Liver (tissue), 8 donors: ENCODE measurements at regions not wholly inside any gene's neighbourhood (a gene's known extent, or its start where the extent isn't known, plus 50 kb on each side); places are given as distances from the start of the nearest gene placed in this dataset.

Experiments used
- DNase-seq: peaks from one replicate; pipeline ENCODE4 v3.0.0-alpha.2; 2017; ENCODE audit warnings: low spot score
- H3K27ac ChIP-seq, 2 donors: one replicate each; pipeline ENCODE4 v1.7.0; 2013; ENCODE audit warnings: inconsistent platforms in 2 of 2, low read length in 2 of 2, control low read depth in 1 of 2, low read depth in 1 of 2, mild to moderate bottlenecking in 1 of 2
- H3K27me3 ChIP-seq, 4 donors: one replicate each; pipeline versions ENCODE4 v1.6.1 to v1.7.0; 2013; ENCODE audit warnings: low read length in 3 of 4, inconsistent platforms in 1 of 4, mild to moderate bottlenecking in 1 of 4, moderate library complexity in 1 of 4; ENCODE audit not compliant: control insufficient read depth in 4 of 4, insufficient read depth in 4 of 4
- H3K36me3 ChIP-seq, 4 donors: one replicate each; pipeline versions ENCODE4 v1.6.1 to v1.7.0; 2013; ENCODE audit warnings: low read length in 3 of 4, mild to moderate bottlenecking in 3 of 4, low read depth in 1 of 4, moderate library complexity in 1 of 4; ENCODE audit not compliant: control insufficient read depth in 4 of 4, insufficient read depth in 3 of 4
- H3K4me1 ChIP-seq, 4 donors: one replicate each; pipeline versions ENCODE4 v1.6.1 to v1.7.0; 2013; ENCODE audit warnings: low read length in 3 of 4, mild to moderate bottlenecking in 3 of 4, moderate library complexity in 1 of 4; ENCODE audit not compliant: control insufficient read depth in 4 of 4, insufficient read depth in 4 of 4
- H3K4me3 ChIP-seq, 3 donors: one replicate each; pipeline versions ENCODE4 v1.6.1 to v1.7.0; 2013; ENCODE audit warnings: low read length in 3 of 3, control low read depth in 1 of 3, low read depth in 1 of 3, mild to moderate bottlenecking in 1 of 3
- H3K9ac ChIP-seq, 2 donors: one replicate each; pipeline ENCODE4 v1.7.0; 2013; ENCODE audit warnings: low read length in 2 of 2, mild to moderate bottlenecking in 2 of 2, moderate library complexity in 2 of 2, control low read depth in 1 of 2, low read depth in 1 of 2
- H3K9me3 ChIP-seq, 4 donors: one replicate each; pipeline versions ENCODE4 v1.6.1 to v1.7.0; 2013; ENCODE audit warnings: low read length in 3 of 4; ENCODE audit not compliant: control insufficient read depth in 4 of 4
- ATF3 ChIP-seq: IDR thresholded peaks from 2 replicates; pipeline ENCODE4 v1.6.1; 2016; ENCODE audit warnings: antibody characterized with exemption
- EGR1 ChIP-seq, 2 donors: IDR thresholded peaks; 2 replicates each; pipeline ENCODE4 v1.6.1; 2016 to 2018; ENCODE audit warnings: antibody characterized with exemption in 2 of 2, low read depth in 2 of 2
- FOXA1 ChIP-seq: IDR thresholded peaks from 2 replicates; pipeline ENCODE4 v1.6.1; 2016; ENCODE audit warnings: antibody characterized with exemption
- FOXA2 ChIP-seq: IDR thresholded peaks from 2 replicates; pipeline ENCODE4 v1.6.1; 2016; ENCODE audit warnings: antibody characterized with exemption
- GABPA ChIP-seq, 2 donors: IDR thresholded peaks in 1 of 2; conservative IDR thresholded peaks in 1 of 2; 2 replicates each; pipeline ENCODE4 v1.6.1; 2016; ENCODE audit warnings: antibody characterized with exemption in 2 of 2, mild to moderate bottlenecking in 1 of 2, moderate library complexity in 1 of 2
- HNF4A ChIP-seq, 2 donors: conservative IDR thresholded peaks; 2 replicates each; pipeline ENCODE4 v1.6.1; 2016; ENCODE audit warnings: antibody characterized with exemption in 2 of 2, mild to moderate bottlenecking in 2 of 2
- HNF4G ChIP-seq: IDR thresholded peaks from 2 replicates; pipeline ENCODE4 v1.6.1; 2016; ENCODE audit warnings: antibody characterized with exemption
- JUND ChIP-seq, 2 donors: IDR thresholded peaks; 2 replicates each; pipeline ENCODE4 v1.6.1; 2016; ENCODE audit warnings: antibody characterized with exemption in 2 of 2
- MAX ChIP-seq: IDR thresholded peaks from 2 replicates; pipeline ENCODE4 v1.6.1; 2016; ENCODE audit warnings: antibody characterized with exemption
- NR2F2 ChIP-seq: IDR thresholded peaks from 2 replicates; pipeline ENCODE4 v1.6.1; 2016; ENCODE audit warnings: antibody characterized with exemption
- RAD21 ChIP-seq, 2 donors: IDR thresholded peaks; 2 replicates each; pipeline ENCODE4 v1.6.1; 2016; ENCODE audit warnings: antibody characterized with exemption in 2 of 2, mild to moderate bottlenecking in 2 of 2
- RXRA ChIP-seq, 2 donors: IDR thresholded peaks; 2 replicates each; pipeline ENCODE4 v1.6.1; 2017 to 2018; ENCODE audit warnings: antibody characterized with exemption in 2 of 2, mild to moderate bottlenecking in 1 of 2
- SP1 ChIP-seq: IDR thresholded peaks from 2 replicates; pipeline ENCODE4 v1.6.1; 2018; ENCODE audit warnings: antibody characterized with exemption, mild to moderate bottlenecking
- TAF1 ChIP-seq: conservative IDR thresholded peaks from 2 replicates; pipeline ENCODE4 v1.6.1; 2016; ENCODE audit warnings: antibody characterized with exemption, mild to moderate bottlenecking
- YY1 ChIP-seq: IDR thresholded peaks from 2 replicates; pipeline ENCODE4 v1.6.1; 2016; ENCODE audit warnings: antibody characterized with exemption, mild to moderate bottlenecking
- ZBTB33 ChIP-seq: IDR thresholded peaks from 2 replicates; pipeline ENCODE4 v1.6.1; 2016; ENCODE audit warnings: antibody characterized with exemption
- WGBS: extraction: QIAGEN DNeasy Blood & Tissue Kit; methylation state at CpG from one replicate; pipeline ENCODE4 v1.1.7; 2013; 5-methylcytosine and 5-hydroxymethylcytosine counted together
- TF ChIP-seq, protein P1 (sequence below): IDR thresholded peaks from 2 replicates; pipeline ENCODE4 v1.6.1; 2016; ENCODE audit warnings: antibody characterized with exemption, mild to moderate bottlenecking
- TF ChIP-seq, protein P2 (sequence below): fragments of 150-350 bp; IDR thresholded peaks from 2 replicates; pipeline ENCODE4 v1.5.1; 2017; ENCODE audit warnings: improper control_type of control experiment, low read depth, low read length; ENCODE audit not compliant: missing input control
- donor health status: healthy.
- donor health status: healthy.
- donor health status: healthy.
- donor health status: healthy.
- donor health status: healthy.

DNA sequence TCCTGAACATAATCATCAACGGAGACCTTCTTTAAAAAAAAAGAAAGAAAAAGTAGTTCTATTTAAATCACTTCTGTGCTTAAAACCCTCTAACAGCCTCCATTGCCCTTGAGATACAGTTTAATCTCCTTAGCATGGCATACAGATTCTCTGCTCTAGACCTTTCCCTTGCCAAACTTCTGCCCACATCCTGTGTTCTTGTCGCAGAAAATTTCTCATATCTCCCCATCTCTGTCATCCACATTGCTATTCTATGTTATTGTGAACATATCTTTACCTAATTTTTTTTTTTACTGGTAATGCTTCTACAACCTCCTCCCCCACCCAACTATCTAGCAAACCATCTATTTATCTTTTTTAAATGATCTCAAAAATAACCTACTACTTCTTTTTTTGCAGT lies 135.7 kb upstream of the PROX1 start:
- no peaks in the 10 kb centered on the region for H3K9me3 ChIP-seq
- H3K27ac ChIP-seq, result no peak overlapping the region
- no peaks in the 10 kb centered on the region for H3K27me3 ChIP-seq
- H3K4me1 ChIP-seq, result no peaks in the 10 kb centered on the region
- no peak overlapping the region for H3K4me3 ChIP-seq
- TF ChIP-seq ZBTB33 (no peak), HNF4A (conservative IDR thresholded peaks at IDR 0.05) (no peak)
- TF ChIP-seq, protein P1, sequence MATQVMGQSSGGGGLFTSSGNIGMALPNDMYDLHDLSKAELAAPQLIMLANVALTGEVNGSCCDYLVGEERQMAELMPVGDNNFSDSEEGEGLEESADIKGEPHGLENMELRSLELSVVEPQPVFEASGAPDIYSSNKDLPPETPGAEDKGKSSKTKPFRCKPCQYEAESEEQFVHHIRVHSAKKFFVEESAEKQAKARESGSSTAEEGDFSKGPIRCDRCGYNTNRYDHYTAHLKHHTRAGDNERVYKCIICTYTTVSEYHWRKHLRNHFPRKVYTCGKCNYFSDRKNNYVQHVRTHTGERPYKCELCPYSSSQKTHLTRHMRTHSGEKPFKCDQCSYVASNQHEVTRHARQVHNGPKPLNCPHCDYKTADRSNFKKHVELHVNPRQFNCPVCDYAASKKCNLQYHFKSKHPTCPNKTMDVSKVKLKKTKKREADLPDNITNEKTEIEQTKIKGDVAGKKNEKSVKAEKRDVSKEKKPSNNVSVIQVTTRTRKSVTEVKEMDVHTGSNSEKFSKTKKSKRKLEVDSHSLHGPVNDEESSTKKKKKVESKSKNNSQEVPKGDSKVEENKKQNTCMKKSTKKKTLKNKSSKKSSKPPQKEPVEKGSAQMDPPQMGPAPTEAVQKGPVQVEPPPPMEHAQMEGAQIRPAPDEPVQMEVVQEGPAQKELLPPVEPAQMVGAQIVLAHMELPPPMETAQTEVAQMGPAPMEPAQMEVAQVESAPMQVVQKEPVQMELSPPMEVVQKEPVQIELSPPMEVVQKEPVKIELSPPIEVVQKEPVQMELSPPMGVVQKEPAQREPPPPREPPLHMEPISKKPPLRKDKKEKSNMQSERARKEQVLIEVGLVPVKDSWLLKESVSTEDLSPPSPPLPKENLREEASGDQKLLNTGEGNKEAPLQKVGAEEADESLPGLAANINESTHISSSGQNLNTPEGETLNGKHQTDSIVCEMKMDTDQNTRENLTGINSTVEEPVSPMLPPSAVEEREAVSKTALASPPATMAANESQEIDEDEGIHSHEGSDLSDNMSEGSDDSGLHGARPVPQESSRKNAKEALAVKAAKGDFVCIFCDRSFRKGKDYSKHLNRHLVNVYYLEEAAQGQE, result no peak
- H3K36me3 ChIP-seq, result no peaks in the 10 kb centered on the region
- no peak for DNase-seq
- no peak overlapping the region for H3K9ac ChIP-seq
- WGBS, result 70% methylated on average over 2 of the region's 2 CpGs

GRCh38 chr1:213858581-213858980 lies 129.2 kb upstream of the PROX1 start:
- H3K4me1 ChIP-seq, result peaks cover 0 to 3% (median 2%) of the 10 kb centered on the region in 4 donors
- WGBS, result 77% methylated on average over 1 of the region's 1 CpG
- H3K4me3 ChIP-seq, result no peak overlapping the region
- H3K27ac ChIP-seq, result no peak overlapping the region
- H3K9ac ChIP-seq, result no peak overlapping the region
- peak; percentile 58 to 65 for TF ChIP-seq RAD21 (IDR thresholded peaks at IDR 0.05)
- no peak for TF ChIP-seq FOXA1
- TF ChIP-seq NR2F2, result no peak
- TF ChIP-seq MAX, result no peak
- no peak for TF ChIP-seq YY1
- TF ChIP-seq RXRA (IDR thresholded peaks at IDR 0.05), result peak in 1 of 2 donors; percentile 57
- peak; percentile 53 for TF ChIP-seq SP1
- TF ChIP-seq ATF3, result no peak
- no peak for TF ChIP-seq GABPA (IDR thresholded peaks at IDR 0.05 in 1 of 2, conservative IDR thresholded peaks at IDR 0.05 in 1 of 2)
- no peak for TF ChIP-seq EGR1 (IDR thresholded peaks at IDR 0.05; ENCODE audit: low read depth in 2 of 2)
- TF ChIP-seq, protein P2, sequence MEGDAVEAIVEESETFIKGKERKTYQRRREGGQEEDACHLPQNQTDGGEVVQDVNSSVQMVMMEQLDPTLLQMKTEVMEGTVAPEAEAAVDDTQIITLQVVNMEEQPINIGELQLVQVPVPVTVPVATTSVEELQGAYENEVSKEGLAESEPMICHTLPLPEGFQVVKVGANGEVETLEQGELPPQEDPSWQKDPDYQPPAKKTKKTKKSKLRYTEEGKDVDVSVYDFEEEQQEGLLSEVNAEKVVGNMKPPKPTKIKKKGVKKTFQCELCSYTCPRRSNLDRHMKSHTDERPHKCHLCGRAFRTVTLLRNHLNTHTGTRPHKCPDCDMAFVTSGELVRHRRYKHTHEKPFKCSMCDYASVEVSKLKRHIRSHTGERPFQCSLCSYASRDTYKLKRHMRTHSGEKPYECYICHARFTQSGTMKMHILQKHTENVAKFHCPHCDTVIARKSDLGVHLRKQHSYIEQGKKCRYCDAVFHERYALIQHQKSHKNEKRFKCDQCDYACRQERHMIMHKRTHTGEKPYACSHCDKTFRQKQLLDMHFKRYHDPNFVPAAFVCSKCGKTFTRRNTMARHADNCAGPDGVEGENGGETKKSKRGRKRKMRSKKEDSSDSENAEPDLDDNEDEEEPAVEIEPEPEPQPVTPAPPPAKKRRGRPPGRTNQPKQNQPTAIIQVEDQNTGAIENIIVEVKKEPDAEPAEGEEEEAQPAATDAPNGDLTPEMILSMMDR, result no peak
- TF ChIP-seq ZBTB33, result no peak
- TF ChIP-seq HNF4G, result no peak
- no peak for TF ChIP-seq TAF1
- no peak for TF ChIP-seq JUND (IDR thresholded peaks at IDR 0.05)
- TF ChIP-seq, protein P1, result no peak
- no peak for TF ChIP-seq FOXA2
- peak; percentile 42 to 47 for TF ChIP-seq HNF4A (conservative IDR thresholded peaks at IDR 0.05)
- H3K9me3 ChIP-seq, result no peaks in the 10 kb centered on the region
- no peak for DNase-seq
- H3K27me3 ChIP-seq, result no peaks in the 10 kb centered on the region
- no peaks in the 10 kb centered on the region for H3K36me3 ChIP-seq
